Left renal cortex interstitium (tissue), 4 donors: ENCODE measurements at regions not wholly inside any gene's neighbourhood (a gene's known extent, or its start where the extent isn't known, plus 50 kb on each side); places are given as distances from the start of the nearest gene placed in this dataset.
"Not testable (repeated sequence)": the region's sequence is repeated elsewhere in the genome, so short reads cannot be mapped to it uniquely, and the experiment has no call there.

ENCODE experiments used
- DNase-seq, 4 donors: peaks; one replicate each; pipeline ENCODE4 v3.0.0-alpha.2; 2013; ENCODE audit warnings: low read depth in 4 of 4, low spot score in 2 of 4, missing footprints in 1 of 4

DNA sequence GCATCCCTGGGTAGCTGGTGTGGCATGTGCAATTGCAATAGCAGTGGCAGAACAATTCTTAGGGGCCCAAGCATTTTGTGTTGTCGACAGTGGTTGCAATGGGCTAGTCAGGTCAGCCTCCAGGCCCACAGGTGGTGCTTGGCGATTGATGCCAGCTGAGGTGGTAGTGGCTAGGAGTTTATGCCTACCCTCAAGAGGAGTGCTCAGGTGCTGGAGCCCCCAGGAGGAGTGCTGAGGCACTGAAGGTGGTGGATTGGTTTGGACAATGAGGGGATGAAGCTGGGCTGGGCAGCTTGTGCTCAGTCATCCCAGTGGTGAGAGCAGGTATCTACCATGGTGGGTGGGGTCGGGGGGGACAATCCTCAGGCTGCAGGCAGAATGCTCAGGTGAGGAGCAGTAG lies 877.9 kb upstream of the TMEFF2 start:
- no peak for DNase-seq

DNA sequence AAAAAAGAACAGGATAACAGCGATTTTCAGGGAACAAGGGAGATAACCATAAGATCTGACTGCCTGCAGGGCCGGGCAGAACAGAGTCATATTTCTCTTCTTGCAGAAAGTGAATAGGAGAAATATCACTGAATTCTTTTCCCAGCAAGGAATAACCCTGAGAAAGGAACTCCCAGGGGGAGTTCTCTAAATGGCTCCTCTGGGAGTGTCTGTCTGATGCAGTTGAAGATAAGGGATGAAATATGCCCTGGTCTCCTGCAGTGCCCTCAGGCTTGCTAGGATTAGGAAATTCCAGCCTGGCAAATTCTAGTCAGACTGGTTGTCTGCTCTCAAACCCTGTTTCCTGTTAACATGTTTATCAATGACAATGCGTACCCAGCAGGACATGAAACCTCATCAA lies 830.8 kb upstream of the TMEFF2 start:
- DNase-seq, result not testable (repeated sequence)

DNA sequence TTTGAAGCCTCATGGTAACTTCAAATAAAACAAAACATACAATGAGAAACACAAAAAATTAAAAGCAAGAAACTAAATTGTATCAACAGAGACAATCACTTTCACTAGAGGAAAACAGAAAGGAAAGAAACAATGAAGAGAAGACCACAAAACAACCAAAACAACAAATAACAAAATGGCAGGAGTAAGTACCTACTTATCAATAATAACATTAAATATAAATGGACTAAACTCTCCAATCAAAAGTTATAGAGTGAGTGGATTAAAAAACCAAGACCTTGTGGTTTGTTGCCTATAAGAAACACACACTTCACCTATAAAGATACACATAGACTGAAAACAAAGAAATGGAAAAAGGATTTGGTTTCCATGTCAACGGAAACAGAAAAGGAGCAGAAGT lies 830.1 kb upstream of the TMEFF2 start:
- no peak for DNase-seq

DNA sequence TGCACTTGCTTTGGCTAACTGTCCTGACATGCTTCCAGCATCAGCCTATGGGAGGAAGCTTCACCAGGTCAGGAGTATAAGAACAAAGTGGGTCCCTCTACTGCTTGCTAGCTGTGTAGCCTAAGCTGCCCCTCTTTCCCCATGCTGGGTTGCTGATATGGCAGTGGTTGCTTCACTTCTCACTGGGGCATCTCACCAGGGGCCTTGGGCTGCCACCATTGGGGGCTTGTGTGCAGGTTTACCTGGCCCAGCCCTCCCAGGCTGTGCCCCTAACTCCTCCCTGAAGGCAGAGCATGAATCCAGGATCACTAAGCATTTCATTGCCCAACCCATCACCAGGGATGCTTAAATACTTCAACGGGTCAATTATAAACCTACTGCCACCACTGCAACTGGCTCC lies 817.1 kb upstream of the TMEFF2 start:
- DNase-seq, result no peak

DNA sequence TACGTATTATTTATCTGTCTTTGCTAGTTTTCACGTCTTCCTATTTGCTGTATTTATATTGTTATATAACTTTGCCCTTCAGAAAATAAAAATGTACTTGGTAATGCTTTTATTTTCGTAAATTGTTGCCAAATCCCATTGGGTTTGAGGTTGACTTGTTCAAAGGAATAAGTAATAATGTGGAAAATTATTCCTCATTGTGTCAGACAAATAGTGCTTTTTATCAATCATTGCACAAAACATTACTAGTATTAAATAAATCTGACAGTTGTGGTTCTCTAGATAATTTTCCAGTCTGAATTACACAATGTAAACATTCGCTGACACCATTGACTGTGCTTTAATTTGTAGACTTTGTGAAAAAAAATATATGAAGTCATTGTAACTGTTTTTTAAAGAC lies 798.3 kb upstream of the TMEFF2 start:
- DNase-seq, result no peak

DNA sequence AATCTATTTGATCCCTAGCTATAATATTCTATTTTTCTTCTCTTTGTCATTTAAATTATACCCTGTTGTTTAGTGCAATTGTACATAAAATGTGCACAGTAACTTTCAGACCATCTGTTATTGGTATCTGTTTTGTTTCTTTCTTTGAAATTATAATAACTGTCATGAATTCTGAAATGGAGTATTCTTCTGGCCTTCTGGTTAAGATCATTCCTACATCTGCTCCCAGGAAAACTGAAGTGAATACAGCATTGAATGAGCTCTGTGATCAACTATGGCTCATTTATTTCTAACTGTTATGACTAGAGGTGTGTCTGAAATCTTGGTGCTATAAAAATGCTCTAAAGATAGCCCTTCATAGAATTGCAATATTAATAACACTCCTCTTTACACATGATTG lies 788.4 kb upstream of the TMEFF2 start:
- no peak for DNase-seq

DNA sequence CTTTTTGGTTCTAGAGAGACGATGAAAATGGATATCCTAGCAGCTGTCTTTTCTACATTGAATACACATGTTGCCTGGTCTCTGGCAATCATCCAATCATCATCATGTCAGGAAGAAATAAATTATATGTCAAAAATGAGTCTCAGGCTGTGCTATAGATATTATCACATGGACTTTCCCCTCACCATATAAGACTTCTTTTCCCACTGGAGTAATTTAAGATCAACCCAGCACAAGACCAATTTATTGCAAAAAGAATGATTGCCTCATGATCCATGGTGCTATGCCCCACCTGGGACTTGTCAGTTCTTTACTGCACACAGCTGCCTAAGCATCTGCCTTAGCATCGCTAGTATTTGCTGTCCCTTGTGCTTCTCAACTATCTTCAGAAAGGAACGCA lies 783.7 kb upstream of the TMEFF2 start:
- DNase-seq, result peak in 3 of 4 donors; percentile 7 to 26 (median 17)

DNA sequence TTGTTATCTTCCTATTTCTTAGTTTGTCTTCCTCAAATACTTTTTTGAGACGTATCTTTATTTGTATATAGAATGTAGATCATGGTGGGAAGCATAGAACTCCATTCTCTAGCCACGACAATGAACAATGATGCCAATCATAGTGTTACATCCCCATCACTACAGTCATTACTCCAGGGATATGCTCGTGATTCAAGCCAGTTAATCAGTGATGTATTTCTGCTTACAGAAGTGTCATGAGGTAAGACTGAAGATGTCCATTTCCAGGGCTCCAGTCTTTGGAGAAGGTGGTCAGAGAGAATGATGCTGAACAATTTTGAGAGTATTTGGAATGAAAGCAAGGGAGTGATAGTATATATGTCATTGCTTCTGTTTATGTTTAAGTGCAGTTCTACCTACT lies 777.2 kb upstream of the TMEFF2 start:
- no peak for DNase-seq

DNA sequence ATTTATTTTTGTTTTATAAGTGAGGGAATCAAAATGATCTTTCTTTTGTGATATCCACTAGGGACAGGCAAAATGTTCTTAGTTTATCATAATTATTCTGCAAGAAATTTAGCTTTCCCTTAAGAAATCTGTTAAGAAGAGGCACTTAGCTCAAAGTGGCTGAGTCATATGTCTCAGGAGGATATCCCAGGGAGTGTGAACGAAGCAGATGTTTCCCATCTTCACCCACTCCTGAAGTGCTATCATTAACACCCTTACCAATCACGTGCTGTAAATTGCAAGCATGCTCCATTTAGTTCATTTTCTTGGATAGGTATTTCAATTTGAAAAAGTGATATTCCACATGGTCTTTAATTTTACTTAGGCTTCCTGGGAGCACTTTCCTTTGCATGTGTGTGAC lies 774.3 kb upstream of the TMEFF2 start:
- DNase-seq, result no peak

DNA sequence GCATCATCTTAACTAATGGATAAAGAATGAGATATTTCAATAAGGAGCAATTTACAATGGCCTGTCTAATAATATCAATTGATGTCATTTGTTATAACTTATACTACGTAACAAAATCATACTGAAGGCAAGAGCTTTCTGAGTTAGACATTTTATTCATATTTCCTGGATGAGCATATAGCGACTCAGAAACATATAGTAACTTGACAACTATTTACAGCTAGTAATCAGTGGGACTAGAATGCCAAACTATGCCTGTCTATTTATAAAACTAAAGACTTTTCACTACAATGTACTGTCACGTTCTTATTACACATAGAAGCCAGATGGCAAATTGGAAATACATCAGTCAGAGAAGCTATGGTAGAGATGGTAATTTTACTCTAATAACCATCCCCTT lies 766.2 kb upstream of the TMEFF2 start:
- DNase-seq, result no peak

DNA sequence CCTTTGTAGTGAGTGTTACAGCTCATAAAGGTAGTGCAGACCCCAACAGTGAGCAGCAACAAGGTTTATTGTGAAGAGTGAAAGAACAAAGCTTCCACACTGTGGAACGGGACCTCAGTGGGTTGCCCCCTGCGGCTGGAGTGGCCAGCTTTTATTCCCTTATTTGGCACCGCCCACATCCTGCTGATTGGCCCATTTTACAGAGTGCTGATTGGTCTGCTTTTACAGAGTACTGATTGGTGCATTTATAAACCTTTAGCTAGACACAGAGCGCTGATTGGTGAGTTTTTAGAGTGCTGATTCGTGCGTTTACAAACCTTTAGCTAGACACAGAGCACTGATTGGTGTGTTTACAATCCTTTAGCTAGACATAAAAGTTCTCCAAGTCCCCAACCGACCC lies 763.9 kb upstream of the TMEFF2 start:
- DNase-seq, result not testable (repeated sequence)

DNA sequence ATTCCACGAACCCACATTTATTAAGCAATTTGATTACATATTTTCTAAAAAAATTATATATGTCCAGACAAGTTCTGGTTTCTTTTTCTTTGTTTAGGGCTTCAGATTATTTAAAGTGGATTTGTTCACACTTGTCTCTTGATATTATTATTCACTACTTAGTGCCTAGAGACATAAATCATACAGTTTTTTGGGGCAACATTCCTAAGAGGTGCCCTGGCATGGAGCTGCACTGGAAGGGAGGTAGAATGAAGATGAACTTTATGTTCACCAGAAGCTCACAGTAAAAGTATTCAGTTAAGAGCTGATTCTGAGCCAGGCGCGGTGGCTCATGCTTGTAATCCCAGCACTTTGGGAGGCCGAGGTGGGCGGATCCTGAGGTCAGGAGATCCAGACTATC lies 762.7 kb upstream of the TMEFF2 start:
- DNase-seq, result no peak

DNA sequence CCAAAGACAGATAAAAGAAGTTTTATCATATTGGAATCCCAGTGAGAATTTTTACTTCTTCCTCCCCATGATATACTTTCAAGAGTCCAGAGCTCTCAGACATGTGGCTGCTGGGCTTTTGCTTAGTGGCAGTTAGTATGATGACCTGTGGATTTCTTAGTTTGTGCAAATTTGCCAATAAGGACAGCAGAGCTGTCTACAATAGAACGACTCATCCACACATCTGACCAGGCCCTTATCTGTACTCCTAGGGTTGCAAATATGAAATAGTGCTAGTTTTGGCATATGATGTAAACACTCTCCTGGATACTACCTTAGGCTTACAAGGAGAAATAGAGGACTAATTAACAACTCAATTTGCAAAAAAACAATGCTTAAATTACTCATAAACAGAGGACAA lies 758.4 kb upstream of the TMEFF2 start:
- no peak for DNase-seq

DNA sequence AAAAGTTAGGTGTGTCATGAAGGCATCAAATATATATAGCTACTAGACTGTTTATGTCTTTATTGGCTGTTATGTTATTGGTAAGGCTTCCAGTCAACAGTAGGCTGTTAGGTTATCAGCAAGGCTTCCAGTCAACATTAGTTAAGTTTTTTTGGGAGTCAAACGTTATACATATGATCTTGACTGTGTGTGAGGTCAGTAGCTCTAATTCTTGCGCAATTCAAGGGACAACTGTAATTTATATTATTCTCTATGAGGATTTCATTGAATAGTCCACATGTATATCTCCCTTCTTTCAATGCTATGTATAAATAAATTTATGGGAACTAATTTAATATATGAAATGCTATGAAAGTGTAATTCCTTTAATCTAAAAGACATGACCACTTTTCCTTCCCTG lies 757.5 kb upstream of the TMEFF2 start:
- no peak for DNase-seq

DNA sequence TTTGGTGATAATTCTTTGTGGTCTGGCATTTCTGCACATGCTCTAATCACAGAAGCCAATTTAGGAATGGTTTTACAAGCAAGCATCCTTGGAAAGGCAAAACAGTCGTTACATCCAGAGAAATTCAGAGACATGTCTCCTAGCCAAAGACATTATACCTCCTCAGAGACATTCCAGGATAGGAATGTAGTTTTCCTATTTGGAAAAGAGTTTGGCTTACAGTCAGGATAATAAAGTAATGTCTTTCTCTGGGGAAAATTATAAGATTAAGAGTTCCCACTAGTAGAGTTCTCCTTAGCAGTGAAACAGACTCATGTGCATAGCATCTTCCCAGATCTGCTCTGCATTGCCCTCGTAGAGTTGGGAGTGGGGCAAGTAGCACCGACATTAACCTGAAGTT lies 753.6 kb upstream of the TMEFF2 start:
- DNase-seq, result no peak

DNA sequence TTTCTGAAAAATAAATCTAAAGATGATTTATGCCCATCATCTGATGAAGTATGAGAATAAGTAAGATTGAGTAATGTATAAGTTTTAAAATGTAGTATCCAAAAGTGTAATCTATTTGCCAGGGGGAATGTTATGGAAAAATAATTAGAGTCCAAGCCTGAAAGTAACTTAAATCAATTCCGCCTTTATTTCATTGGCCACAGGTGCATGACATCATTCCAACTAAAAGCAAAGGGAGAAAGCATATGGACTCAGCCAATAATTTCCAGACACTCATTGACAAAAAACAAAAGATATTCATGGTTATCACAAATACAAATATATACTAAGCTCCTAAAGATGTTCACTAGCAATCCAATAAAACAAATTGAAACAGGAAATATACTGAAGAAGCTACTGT lies 752.6 kb upstream of the TMEFF2 start:
- no peak for DNase-seq

DNA sequence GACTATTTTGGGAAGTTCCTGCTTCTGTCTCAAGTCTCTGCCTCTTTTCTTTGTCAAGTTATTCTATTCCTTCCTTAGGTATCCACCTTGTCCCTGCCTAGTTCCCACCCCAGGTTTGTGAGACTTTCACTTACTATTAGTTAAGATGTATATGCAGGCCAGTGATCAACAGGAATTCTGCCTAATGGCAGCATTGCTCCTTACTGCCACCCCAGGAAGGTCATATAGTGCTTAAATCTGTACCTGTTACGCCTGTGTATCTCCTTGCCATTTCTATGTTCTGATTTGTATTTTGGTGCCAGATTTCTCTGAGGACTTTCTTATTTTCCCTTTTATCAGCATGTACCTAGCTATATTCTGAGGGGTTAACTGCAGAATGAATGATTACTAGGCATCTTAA lies 746.0 kb upstream of the TMEFF2 start:
- DNase-seq, result no peak

DNA sequence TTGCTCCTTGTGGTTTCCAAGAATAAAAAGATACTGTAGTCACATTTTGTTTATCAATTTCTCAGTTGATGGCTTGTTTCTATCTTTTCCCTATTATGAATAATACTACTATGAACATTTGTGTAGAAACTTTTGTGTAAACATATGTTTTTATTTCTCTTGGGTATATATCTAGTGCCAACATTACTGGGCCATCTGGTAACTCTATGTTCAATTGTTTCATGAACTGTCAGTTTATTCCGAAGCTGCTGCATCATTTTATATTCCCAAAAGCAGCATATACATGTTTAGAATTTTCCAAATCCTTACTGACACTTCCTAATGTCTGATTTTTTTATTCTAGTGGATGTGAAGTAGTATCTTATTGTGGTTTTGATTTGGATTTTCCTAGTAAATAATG lies 737.6 kb upstream of the TMEFF2 start:
- DNase-seq, result no peak

DNA sequence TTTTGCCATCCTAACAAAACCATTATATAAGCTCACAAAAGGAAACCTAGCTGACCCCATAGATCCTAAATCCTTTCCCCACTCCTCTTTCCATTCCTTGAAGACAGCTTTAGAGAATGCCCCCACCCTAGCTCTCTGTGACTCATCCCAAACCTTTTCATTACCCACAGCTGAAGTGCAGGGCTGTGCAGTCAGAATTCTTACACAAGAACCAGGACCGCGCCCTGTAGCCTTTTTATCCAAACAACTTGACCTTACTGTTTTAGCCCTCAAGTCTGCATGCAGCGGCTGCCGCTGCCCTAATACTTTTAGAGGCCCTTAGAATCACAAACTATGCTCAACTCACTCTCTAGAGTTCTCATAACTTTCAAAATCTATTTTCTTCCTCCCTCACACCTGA lies 726.9 kb upstream of the TMEFF2 start:
- not testable (repeated sequence) for DNase-seq

DNA sequence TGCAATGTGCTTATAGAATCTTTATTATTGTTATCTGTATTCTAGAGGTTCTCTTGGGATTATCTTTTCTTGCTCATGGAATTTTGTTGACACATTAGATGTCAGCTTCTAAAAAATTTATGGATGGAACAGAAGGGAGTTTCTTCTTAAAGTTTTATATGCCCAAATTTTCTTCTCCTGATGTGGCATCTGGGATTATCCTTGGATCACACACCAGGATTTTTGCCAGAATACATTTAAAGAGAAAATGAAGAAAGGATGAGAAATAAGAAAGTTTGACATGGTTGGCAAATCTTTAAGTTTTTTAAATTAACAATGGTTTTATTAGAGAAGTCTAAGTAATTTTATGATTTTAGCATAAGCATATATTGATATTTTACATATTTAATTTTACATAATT lies 706.7 kb upstream of the TMEFF2 start:
- DNase-seq, result no peak

DNA sequence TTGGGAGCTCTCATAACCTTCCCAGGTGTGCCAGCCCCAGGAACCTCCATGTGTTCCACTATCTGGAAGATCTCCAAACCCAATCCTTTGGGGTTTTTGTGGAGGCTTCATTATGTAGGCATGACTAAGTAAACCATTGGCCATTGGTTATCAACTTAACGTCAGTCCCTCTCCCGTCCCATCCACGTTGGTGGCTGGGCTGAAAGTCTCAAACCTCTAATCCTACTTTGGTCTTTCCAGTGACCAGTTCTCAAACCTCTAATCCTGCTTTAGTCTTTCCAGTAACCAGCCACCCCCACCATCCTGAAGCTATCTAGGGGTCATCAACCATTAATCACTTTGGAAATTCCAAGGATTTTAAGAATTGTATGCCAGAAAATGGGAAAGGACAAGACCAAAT lies 704.7 kb upstream of the TMEFF2 start:
- DNase-seq, result no peak

DNA sequence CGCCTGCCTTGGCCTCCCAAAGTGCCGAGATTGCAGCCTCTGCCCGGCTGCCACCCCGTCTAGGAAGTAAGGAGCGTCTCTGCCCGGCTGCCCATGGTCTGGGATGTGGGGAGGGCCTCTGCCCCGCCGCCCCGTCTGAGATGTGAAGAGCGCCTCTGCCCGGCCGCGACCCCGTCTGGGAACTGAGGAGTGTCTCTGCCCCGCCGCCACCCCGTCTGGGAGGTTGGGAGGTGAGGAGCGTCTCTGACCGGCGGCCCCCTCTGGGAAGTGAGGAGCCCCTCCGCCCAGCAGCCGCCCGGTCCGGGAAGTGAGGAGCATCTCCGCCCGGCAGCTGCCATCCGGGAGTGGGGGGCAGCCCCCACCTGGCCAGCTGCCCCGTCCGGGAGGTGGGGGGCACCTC lies 699.2 kb upstream of the TMEFF2 start:
- not testable (repeated sequence) for DNase-seq

DNA sequence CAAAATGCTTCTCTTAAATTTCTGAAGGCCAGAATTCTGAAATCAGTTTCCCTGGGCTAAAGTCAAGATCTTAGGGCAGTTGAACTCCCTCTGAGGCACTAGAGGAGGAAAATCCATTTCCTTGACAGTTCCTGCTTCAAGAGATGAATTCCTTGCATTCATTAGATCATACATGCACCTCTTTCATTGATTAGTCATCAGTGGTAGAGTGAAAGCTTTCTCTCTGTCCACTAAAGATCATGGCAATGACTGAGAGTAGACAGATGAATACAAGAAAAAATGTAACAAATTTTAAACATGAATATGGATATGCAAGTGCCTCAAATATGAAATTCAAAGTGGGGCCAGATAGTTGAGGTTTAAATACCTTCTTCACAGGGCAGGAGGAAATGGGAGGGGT lies 693.4 kb upstream of the TMEFF2 start:
- no peak for DNase-seq

DNA sequence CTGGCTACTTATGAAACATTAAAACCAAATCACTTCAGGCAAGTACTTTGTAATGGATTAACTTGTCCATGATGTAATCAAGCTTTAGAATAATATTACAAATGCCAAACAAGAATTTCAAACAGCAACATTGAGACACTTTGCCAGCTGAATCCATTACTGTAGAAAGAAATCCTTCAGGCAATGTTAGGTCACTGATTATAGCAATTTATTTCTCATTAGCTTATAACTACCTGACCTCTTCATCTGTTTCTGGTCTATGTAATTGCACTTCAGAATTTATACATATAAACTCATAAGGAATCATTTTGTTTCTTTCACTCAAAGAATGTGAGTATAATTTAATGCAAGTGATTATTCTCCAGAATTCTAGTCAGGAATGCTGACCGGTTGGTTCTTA lies 692.6 kb upstream of the TMEFF2 start:
- peak in 2 of 4 donors; percentile 14 to 29 for DNase-seq
